ENCODE measurements at regions not wholly inside any gene's neighbourhood (a gene's known extent, or its start where the extent isn't known, plus 50 kb on each side); places are given as distances from the start of the nearest gene placed in this dataset.

DNA sequence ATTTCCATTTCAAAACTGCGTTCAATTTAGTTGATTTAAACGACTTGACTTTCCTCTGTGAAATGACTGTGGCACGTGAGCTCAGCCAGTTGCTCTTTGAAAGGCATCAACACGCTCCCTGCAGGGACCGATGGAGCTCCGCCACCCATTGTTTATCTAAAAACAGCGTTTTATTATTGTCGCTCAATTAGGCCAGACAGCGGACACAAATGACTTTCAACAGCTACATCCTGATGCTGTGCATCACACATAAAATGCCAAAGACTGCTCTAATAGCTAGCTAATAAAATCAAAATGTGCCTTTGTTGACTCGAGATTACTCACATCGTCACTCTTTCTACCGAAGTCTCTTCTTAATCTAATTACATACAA is 332.5 kb downstream of the CD83 start (continued):
- no peak for TF ChIP-seq ZNF331 (CRISPR knock-in tag; IDR thresholded peaks at IDR 0.05; ENCODE audit: low read depth)
- TF ChIP-seq, protein P1, sequence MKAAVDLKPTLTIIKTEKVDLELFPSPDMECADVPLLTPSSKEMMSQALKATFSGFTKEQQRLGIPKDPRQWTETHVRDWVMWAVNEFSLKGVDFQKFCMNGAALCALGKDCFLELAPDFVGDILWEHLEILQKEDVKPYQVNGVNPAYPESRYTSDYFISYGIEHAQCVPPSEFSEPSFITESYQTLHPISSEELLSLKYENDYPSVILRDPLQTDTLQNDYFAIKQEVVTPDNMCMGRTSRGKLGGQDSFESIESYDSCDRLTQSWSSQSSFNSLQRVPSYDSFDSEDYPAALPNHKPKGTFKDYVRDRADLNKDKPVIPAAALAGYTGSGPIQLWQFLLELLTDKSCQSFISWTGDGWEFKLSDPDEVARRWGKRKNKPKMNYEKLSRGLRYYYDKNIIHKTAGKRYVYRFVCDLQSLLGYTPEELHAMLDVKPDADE (IDR thresholded peaks at IDR 0.05) = no peak

DNA sequence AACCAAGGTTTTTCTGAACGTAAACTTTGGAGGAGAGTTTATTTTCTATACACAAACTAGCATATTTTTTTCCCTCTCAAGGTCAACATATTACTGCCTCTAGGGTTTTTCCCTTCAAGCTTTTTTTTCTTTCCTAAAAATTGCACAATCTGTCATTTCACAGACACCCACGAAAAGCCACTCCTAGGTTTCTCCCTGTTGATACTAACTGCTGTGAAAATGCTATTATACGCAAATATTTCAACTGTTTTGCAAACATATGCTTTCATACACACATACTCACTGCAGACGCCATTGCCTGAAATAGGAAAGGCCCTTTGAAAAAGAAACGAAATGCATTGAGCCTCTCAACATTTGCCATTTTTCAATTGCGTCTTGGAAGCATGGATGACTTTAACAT is 333.0 kb downstream of the CD83 start:
- Mint-ChIP-seq H3K4me1 (peaks cover 17% of the 10 kb centered on the region), H3K9me3 (peaks cover 20% of the 10 kb centered on the region), H3K27me3 (ENCODE audit: insufficient read depth, low read depth, poor library complexity) (peaks cover 10% of the 10 kb centered on the region), H3K27ac (no peak overlapping the region), H3K36me3 (ENCODE audit: low read depth) (peaks cover 20% of the 10 kb centered on the region), H3K4me3 (no peak overlapping the region)
- Histone ChIP-seq H3K36me3 (ENCODE audit: insufficient read depth) (peaks cover 14% of the 10 kb centered on the region; the same call in 1 of the 2 replicates), H3K4me1 (ENCODE audit: insufficient read depth) (peaks cover 3% of the 10 kb centered on the region; the same call in 1 of the 2 replicates), H3K4me3 (no peak overlapping the region), H3F3A (replicated peaks; ENCODE audit: low read depth) (no peaks in the 10 kb centered on the region), H3K9me2 (ENCODE audit: insufficient read depth) (peaks cover 16% of the 10 kb centered on the region), H3K4me2 (no peak overlapping the region), H2AFZ (no peak overlapping the region), H3K27ac (ENCODE audit: low read depth) (no peak overlapping the region), H3K79me2 (replicated peaks; ENCODE audit: insufficient read depth) (no peaks in the 10 kb centered on the region), H4K20me1 (replicated peaks; ENCODE audit: insufficient read depth) (no peaks in the 10 kb centered on the region), H3K27me3 (ENCODE audit: insufficient read depth) (no peaks in the 10 kb centered on the region)
- ATAC-seq (no peak), DNase-seq (ENCODE audit: low spot score) (no peak)
- TF ChIP-seq JUNB (IDR thresholded peaks at IDR 0.05; ENCODE audit: unreplicated experiment) = no peak
- TF ChIP-seq, protein P1 (IDR thresholded peaks at IDR 0.05) = no peak
- TF ChIP-seq, protein P2, sequence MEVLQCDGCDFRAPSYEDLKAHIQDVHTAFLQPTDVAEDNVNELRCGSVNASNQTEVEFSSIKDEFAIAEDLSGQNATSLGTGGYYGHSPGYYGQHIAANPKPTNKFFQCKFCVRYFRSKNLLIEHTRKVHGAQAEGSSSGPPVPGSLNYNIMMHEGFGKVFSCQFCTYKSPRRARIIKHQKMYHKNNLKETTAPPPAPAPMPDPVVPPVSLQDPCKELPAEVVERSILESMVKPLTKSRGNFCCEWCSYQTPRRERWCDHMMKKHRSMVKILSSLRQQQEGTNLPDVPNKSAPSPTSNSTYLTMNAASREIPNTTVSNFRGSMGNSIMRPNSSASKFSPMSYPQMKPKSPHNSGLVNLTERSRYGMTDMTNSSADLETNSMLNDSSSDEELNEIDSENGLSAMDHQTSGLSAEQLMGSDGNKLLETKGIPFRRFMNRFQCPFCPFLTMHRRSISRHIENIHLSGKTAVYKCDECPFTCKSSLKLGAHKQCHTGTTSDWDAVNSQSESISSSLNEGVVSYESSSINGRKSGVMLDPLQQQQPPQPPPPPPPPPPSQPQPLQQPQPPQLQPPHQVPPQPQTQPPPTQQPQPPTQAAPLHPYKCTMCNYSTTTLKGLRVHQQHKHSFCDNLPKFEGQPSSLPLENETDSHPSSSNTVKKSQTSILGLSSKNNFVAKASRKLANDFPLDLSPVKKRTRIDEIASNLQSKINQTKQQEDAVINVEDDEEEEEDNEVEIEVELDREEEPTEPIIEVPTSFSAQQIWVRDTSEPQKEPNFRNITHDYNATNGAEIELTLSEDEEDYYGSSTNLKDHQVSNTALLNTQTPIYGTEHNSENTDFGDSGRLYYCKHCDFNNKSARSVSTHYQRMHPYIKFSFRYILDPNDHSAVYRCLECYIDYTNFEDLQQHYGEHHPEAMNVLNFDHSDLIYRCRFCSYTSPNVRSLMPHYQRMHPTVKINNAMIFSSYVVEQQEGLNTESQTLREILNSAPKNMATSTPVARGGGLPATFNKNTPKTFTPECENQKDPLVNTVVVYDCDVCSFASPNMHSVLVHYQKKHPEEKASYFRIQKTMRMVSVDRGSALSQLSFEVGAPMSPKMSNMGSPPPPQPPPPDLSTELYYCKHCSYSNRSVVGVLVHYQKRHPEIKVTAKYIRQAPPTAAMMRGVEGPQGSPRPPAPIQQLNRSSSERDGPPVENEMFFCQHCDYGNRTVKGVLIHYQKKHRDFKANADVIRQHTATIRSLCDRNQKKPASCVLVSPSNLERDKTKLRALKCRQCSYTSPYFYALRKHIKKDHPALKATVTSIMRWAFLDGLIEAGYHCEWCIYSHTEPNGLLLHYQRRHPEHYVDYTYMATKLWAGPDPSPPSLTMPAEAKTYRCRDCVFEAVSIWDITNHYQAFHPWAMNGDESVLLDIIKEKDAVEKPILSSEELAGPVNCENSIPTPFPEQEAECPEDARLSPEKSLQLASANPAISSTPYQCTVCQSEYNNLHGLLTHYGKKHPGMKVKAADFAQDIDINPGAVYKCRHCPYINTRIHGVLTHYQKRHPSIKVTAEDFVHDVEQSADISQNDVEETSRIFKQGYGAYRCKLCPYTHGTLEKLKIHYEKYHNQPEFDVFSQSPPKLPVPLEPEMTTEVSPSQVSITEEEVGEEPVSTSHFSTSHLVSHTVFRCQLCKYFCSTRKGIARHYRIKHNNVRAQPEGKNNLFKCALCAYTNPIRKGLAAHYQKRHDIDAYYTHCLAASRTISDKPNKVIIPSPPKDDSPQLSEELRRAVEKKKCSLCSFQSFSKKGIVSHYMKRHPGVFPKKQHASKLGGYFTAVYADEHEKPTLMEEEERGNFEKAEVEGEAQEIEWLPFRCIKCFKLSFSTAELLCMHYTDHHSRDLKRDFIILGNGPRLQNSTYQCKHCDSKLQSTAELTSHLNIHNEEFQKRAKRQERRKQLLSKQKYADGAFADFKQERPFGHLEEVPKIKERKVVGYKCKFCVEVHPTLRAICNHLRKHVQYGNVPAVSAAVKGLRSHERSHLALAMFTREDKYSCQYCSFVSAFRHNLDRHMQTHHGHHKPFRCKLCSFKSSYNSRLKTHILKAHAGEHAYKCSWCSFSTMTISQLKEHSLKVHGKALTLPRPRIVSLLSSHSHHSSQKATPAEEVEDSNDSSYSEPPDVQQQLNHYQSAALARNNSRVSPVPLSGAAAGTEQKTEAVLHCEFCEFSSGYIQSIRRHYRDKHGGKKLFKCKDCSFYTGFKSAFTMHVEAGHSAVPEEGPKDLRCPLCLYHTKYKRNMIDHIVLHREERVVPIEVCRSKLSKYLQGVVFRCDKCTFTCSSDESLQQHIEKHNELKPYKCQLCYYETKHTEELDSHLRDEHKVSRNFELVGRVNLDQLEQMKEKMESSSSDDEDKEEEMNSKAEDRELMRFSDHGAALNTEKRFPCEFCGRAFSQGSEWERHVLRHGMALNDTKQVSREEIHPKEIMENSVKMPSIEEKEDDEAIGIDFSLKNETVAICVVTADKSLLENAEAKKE (CRISPR knock-in tag; IDR thresholded peaks at IDR 0.05) = no peak
- TF ChIP-seq EZH2 (IDR thresholded peaks at IDR 0.05; ENCODE audit: low read depth, unreplicated experiment) = no peak
- no peak for TF ChIP-seq ZNF114 (CRISPR knock-in tag; IDR thresholded peaks at IDR 0.05)
- TF ChIP-seq, protein P3, sequence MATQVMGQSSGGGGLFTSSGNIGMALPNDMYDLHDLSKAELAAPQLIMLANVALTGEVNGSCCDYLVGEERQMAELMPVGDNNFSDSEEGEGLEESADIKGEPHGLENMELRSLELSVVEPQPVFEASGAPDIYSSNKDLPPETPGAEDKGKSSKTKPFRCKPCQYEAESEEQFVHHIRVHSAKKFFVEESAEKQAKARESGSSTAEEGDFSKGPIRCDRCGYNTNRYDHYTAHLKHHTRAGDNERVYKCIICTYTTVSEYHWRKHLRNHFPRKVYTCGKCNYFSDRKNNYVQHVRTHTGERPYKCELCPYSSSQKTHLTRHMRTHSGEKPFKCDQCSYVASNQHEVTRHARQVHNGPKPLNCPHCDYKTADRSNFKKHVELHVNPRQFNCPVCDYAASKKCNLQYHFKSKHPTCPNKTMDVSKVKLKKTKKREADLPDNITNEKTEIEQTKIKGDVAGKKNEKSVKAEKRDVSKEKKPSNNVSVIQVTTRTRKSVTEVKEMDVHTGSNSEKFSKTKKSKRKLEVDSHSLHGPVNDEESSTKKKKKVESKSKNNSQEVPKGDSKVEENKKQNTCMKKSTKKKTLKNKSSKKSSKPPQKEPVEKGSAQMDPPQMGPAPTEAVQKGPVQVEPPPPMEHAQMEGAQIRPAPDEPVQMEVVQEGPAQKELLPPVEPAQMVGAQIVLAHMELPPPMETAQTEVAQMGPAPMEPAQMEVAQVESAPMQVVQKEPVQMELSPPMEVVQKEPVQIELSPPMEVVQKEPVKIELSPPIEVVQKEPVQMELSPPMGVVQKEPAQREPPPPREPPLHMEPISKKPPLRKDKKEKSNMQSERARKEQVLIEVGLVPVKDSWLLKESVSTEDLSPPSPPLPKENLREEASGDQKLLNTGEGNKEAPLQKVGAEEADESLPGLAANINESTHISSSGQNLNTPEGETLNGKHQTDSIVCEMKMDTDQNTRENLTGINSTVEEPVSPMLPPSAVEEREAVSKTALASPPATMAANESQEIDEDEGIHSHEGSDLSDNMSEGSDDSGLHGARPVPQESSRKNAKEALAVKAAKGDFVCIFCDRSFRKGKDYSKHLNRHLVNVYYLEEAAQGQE (IDR thresholded peaks at IDR 0.05; ENCODE audit: unreplicated experiment) = no peak
- no peak for TF ChIP-seq POLR2AphosphoS5 (IDR thresholded peaks at IDR 0.05; ENCODE audit: low read depth)
- TF ChIP-seq, protein P4, sequence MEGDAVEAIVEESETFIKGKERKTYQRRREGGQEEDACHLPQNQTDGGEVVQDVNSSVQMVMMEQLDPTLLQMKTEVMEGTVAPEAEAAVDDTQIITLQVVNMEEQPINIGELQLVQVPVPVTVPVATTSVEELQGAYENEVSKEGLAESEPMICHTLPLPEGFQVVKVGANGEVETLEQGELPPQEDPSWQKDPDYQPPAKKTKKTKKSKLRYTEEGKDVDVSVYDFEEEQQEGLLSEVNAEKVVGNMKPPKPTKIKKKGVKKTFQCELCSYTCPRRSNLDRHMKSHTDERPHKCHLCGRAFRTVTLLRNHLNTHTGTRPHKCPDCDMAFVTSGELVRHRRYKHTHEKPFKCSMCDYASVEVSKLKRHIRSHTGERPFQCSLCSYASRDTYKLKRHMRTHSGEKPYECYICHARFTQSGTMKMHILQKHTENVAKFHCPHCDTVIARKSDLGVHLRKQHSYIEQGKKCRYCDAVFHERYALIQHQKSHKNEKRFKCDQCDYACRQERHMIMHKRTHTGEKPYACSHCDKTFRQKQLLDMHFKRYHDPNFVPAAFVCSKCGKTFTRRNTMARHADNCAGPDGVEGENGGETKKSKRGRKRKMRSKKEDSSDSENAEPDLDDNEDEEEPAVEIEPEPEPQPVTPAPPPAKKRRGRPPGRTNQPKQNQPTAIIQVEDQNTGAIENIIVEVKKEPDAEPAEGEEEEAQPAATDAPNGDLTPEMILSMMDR (conservative IDR thresholded peaks at IDR 0.05; ENCODE audit: low read depth in 2 of 2) = no peak
- TF ChIP-seq EZH2phosphoT487 (IDR thresholded peaks at IDR 0.05; ENCODE audit: unreplicated experiment) = no peak
- no peak for TF ChIP-seq STAT1 (IDR thresholded peaks at IDR 0.05; ENCODE audit: unreplicated experiment)
- no peak for TF ChIP-seq CREB1 (CRISPR knock-in tag; IDR thresholded peaks at IDR 0.05; ENCODE audit: low read depth)
- TF ChIP-seq ZNF331 (CRISPR knock-in tag; IDR thresholded peaks at IDR 0.05; ENCODE audit: low read depth) = no peak
